T-cell (primary cell): ENCODE measurements at regions not wholly inside any gene's neighbourhood (a gene's known extent, or its start where the extent isn't known, plus 50 kb on each side); places are given as distances from the start of the nearest gene placed in this dataset.
"Not testable (repeated sequence)": the region's sequence is repeated elsewhere in the genome, so short reads cannot be mapped to it uniquely, and the experiment has no call there.

ENCODE experiments used
- ATAC-seq, 4 experiments: fragments of 200-7000 bp in 3 of 4; fragments of 150-1000 bp in 1 of 4; cut with Tn5 transposase; replicated peaks in 1 of 4; 1 replicate in 3 of 4; 2 replicates in 1 of 4; pipeline ENCODE4 v1.10.0; 2021; ENCODE audit warnings: moderate library complexity in 3 of 4, mild to moderate bottlenecking in 2 of 4, moderate number of reproducible peaks in 1 of 4
- CTCF ChIA-PET, 2 donors: fragments of 300-600 bp; sonication (Branson Sonifier 250); formaldehyde crosslinking; loops; one replicate each; lab custom pipeline; 2022; ENCODE audit warnings: antibody characterized with exemption in 2 of 2; lab: Charles Lee
- POLR2A ChIA-PET, 2 donors: fragments of 300-600 bp; sonication (Branson Sonifier 250); formaldehyde crosslinking; loops; one replicate each; lab custom pipeline; 2022; ENCODE audit warnings: antibody characterized with exemption in 2 of 2; lab: Charles Lee
- DNase-seq, 35 experiments: peaks; one replicate each; pipeline versions ENCODE4 v3.0.0 to v3.0.0-alpha.2; 2013 to 2023
- H3K27ac ChIP-seq: one replicate; pipeline ENCODE4 v1.5.1; 2013; ENCODE audit warnings: low read length
- H3K27me3 ChIP-seq, 2 experiments: replicated peaks in 1 of 2; 1 replicate in 1 of 2; 2 replicates in 1 of 2; pipeline versions ENCODE4 v1.6.1 to v1.7.0; 2013; ENCODE audit warnings: low read length in 1 of 2, mixed read lengths in 1 of 2; ENCODE audit not compliant: control insufficient read depth in 2 of 2, insufficient read depth in 2 of 2; ENCODE audit errors: extremely low read depth in 1 of 2
- H3K36me3 ChIP-seq, 2 donors: 1 replicate in 1 of 2; 2 replicates in 1 of 2; pipeline versions ENCODE4 v1.6.1 to v1.7.0; 2013; ENCODE audit warnings: low read length in 1 of 2; ENCODE audit not compliant: control insufficient read depth in 2 of 2, insufficient read depth in 1 of 2; ENCODE audit errors: extremely low read depth in 1 of 2
- H3K4me1 ChIP-seq, 2 experiments: 1 replicate in 1 of 2; 2 replicates in 1 of 2; pipeline versions ENCODE4 v1.6.1 to v1.7.0; 2013; ENCODE audit warnings: low read length in 2 of 2, mixed read lengths in 1 of 2; ENCODE audit not compliant: insufficient read depth in 2 of 2, control insufficient read depth in 1 of 2; ENCODE audit errors: extremely low read depth in 1 of 2
- H3K4me3 ChIP-seq, 2 donors: 1 replicate in 1 of 2; 2 replicates in 1 of 2; pipeline versions ENCODE4 v1.5.1 to v1.7.0; 2013; ENCODE audit warnings: mild to moderate bottlenecking in 2 of 2, low read length in 1 of 2, moderate library complexity in 1 of 2; ENCODE audit not compliant: control insufficient read depth in 1 of 2; ENCODE audit errors: extremely low read depth in 1 of 2
- H3K9me3 ChIP-seq: 2 replicates; pipeline ENCODE4 v1.7.0; 2013
- H3K27ac Mint-ChIP-seq, 2 donors: one replicate each; pipeline ENCODE4 v1.8.0; 2020 to 2021; ENCODE audit warnings: mild to moderate bottlenecking in 2 of 2, mixed read lengths in 2 of 2
- H3K27me3 Mint-ChIP-seq, 2 donors: one replicate each; pipeline ENCODE4 v1.8.0; 2021 to 2022; ENCODE audit warnings: mixed read lengths in 2 of 2
- H3K36me3 Mint-ChIP-seq: one replicate; pipeline ENCODE4 v1.8.0; 2021; ENCODE audit warnings: mixed read lengths
- H3K4me1 Mint-ChIP-seq, 3 donors: one replicate each; pipeline ENCODE4 v1.8.0; 2020 to 2022; ENCODE audit warnings: mixed read lengths in 3 of 3, mild to moderate bottlenecking in 1 of 3
- H3K4me3 Mint-ChIP-seq, 3 donors: one replicate each; pipeline ENCODE4 v1.8.0; 2020 to 2022; ENCODE audit warnings: mild to moderate bottlenecking in 3 of 3, mixed read lengths in 3 of 3, moderate library complexity in 3 of 3
- H3K9me3 Mint-ChIP-seq, 3 donors: one replicate each; pipeline ENCODE4 v1.8.0; 2020 to 2022; ENCODE audit warnings: mixed read lengths in 3 of 3
- WGBS: methylation state at CpG from one replicate; pipeline ENCODE4 v1.1.5; 2013; ENCODE audit warnings: missing lambda C conversion rate; ENCODE audit not compliant: insufficient coverage; 5-methylcytosine and 5-hydroxymethylcytosine counted together

DNA sequence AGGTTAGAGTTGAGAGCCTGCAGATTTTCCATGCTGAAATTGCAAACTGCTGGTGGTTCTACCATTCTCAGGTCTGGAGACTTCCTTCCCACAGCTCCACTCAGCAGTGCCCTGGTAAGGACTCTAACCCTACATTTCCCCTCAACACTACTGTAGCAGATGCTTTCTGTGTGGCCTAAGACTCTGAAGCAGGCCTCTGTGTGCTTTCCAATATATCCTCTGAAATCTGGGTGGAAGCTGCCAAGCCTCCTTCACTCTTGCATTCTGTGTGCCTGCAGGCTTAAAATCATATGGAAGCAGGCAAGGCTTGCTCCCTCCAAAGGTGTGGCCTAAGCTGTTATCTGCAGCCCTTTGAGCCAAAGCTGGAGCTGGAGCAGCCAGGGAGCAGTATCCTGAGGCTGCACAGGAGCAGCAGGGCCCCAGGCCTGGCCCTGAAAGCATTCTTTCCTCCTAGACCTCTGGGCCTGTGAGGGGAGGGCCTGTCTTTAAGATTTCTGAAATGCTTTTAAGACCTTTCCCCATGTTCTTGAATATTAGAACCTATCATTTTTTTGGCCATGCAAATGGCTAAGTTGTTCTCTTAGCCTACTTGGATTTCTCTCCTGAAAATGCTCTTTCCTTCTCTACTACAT, 134.1 kb upstream of the TSHZ3 start:
- Mint-ChIP-seq H3K4me3 (no peak overlapping the region), H3K4me1 (no peaks in the 10 kb centered on the region), H3K27ac (no peak overlapping the region), H3K36me3 (no peaks in the 10 kb centered on the region), H3K27me3 (peaks cover 1 to 10% of the 10 kb centered on the region in 2 donors), H3K9me3 (peaks cover 12 to 20% (median 14%) of the 10 kb centered on the region in 3 donors)
- Histone ChIP-seq H3K36me3 (no peaks in the 10 kb centered on the region), H3K4me3 (no peak overlapping the region), H3K27ac (no peak overlapping the region), H3K4me1 (no peaks in the 10 kb centered on the region), H3K9me3 (no peaks in the 10 kb centered on the region), H3K27me3 (peaks cover 0 to 8% of the 10 kb centered on the region in 2 experiments)
- ChIA-PET CTCF (no interaction called here), POLR2A (no interaction called here)
- no peak for ATAC-seq
- DNase-seq: no peak

DNA sequence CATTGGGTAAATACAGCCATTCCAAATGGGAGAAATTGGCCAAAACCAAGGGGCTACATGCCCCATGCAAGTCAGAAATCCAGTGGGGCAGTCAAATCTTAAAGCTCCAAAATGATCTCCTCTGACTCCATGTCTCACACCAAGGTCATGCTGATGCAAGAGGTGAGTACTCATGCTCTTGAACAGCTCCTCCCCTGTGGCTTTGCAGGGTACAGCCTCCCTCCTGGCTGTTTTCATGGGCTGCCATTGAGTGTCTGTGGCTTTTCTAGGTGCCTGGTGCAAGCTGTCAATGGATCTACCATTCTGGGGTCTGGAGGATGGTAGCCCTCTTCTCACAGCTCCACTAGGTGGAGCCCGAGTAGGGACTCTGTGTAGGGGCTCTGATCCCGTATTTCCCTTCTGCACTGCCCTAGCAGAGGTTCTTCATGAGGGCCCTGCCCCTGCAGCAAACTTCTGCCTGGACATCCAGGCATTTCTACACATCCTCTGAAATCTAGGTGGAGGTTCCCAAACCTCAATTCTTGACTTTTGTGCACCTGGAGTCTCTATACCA, 135.7 kb upstream of the TSHZ3 start:
- H3K27me3 Mint-ChIP-seq, H3K4me1 ChIP-seq, H3K27ac ChIP-seq, H3K4me3 ChIP-seq, H3K4me1 Mint-ChIP-seq, DNase-seq, H3K36me3 Mint-ChIP-seq, H3K9me3 ChIP-seq, H3K36me3 ChIP-seq, CTCF ChIA-PET, H3K27me3 ChIP-seq, ATAC-seq, H3K4me3 Mint-ChIP-seq, H3K27ac Mint-ChIP-seq, POLR2A ChIA-PET: not testable (repeated sequence)
- H3K9me3 Mint-ChIP-seq: peaks cover 12 to 20% (median 12%) of the 10 kb centered on the region in 3 donors
- WGBS: 60% methylated on average over 1 of the region's 2 CpGs

DNA sequence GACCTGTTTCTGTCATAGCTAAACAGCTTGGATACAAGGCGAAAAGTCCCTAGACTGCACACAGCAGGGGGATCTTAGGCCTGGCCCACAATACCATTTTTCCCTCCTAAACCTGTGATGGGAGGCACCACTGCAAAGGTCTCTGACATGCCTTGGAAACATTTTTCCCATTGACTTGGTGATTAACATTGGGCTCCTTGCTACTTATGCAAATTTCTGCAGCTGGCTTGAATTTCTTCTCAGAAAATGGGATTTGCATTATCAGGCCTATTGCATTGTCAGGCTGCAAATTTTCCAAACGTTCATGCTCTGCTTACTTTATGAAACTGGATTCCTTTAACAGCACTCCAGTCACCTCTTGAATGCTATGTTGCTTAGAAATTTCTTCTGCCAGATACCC, 136.2 kb upstream of the TSHZ3 start:
- H3K4me3 ChIP-seq: no peak overlapping the region
- CTCF ChIA-PET: no interaction called here
- no peak overlapping the region for H3K4me3 Mint-ChIP-seq

DNA sequence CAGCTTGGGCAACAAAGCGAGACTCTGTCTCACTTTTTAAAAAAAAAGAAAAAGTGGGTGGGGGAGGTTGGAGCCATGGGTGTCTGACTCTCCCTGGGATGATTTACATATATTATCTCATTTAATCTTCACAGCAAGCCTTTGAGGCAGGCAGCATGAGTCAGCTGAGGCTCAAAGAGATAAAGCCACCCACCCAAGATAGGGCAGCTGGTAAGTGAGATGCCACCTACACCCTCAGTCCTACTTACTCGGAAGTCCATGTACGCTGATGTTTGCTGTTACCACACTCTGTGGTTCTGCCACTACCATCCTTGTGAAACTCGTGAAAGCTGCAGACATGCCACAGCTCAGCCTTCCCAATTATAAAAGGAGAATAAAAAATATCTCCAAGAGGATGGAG, 142.0 kb upstream of the TSHZ3 start:
- no peaks in the 10 kb centered on the region for H3K27me3 Mint-ChIP-seq
- H3K4me3 Mint-ChIP-seq: no peak overlapping the region
- H3K27ac Mint-ChIP-seq: no peak overlapping the region
- no peaks in the 10 kb centered on the region for H3K4me1 Mint-ChIP-seq
- Histone ChIP-seq H3K4me3 (no peak overlapping the region), H3K36me3 (no peaks in the 10 kb centered on the region), H3K4me1 (no peaks in the 10 kb centered on the region), H3K9me3 (no peaks in the 10 kb centered on the region), H3K27ac (no peak overlapping the region), H3K27me3 (peaks cover 0 to 5% of the 10 kb centered on the region in 2 experiments)
- no peak for DNase-seq
- WGBS: no CpG with 5 or more reads among the region's 4 CpGs
- ATAC-seq: no peak
- peaks cover 0 to 4% (median 2%) of the 10 kb centered on the region in 3 donors for H3K9me3 Mint-ChIP-seq
- CTCF ChIA-PET: no interaction called here
- POLR2A ChIA-PET: no interaction called here
- H3K36me3 Mint-ChIP-seq: no peaks in the 10 kb centered on the region

More for the DNA sequence above, 136.2 kb upstream of the TSHZ3 start:
- Histone ChIP-seq H3K4me1 (no peaks in the 10 kb centered on the region), H3K9me3 (no peaks in the 10 kb centered on the region), H3K36me3 (no peaks in the 10 kb centered on the region), H3K27me3 (peaks cover 0 to 2% of the 10 kb centered on the region in 2 experiments), H3K27ac (no peak overlapping the region)
- POLR2A ChIA-PET: no interaction called here
- peaks cover 0 to 3% of the 10 kb centered on the region in 2 donors for H3K27me3 Mint-ChIP-seq
- WGBS: 77% methylated on average over 1 of the region's 2 CpGs
- H3K9me3 Mint-ChIP-seq: peaks cover 12 to 20% (median 12%) of the 10 kb centered on the region in 3 donors
- no peaks in the 10 kb centered on the region for H3K4me1 Mint-ChIP-seq
- no peak for ATAC-seq
- H3K27ac Mint-ChIP-seq: no peak overlapping the region
- DNase-seq: no peak
- no peaks in the 10 kb centered on the region for H3K36me3 Mint-ChIP-seq

DNA sequence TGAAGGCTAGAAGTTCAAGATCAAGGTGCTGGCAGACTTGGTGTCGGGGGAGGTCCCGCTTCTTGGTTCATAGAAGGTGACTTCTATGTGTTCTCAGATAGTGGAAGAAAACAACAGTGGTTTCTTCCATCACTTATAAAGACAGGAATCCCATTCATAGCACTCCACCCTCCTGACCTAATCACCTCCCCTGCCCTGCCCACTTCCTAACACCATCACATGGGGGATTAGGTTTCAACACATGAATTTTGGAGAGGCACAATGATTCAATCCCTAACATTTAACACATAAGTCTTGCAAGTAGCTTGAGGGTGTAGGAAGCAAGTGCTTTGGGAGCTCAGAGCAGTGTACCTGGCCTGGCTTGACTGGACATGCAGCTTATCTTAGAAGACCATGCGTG, 142.8 kb upstream of the TSHZ3 start:
- no peaks in the 10 kb centered on the region for H3K9me3 Mint-ChIP-seq
- ChIA-PET POLR2A (no interaction called here), CTCF (no interaction called here)
- Histone ChIP-seq H3K27me3 (peaks cover 0 to 5% of the 10 kb centered on the region in 2 experiments), H3K4me3 (no peak overlapping the region), H3K36me3 (no peaks in the 10 kb centered on the region), H3K4me1 (no peaks in the 10 kb centered on the region), H3K27ac (no peak overlapping the region), H3K9me3 (no peaks in the 10 kb centered on the region)
- no peak overlapping the region for H3K27ac Mint-ChIP-seq
- no peaks in the 10 kb centered on the region for H3K36me3 Mint-ChIP-seq
- DNase-seq: no peak
- ATAC-seq: no peak
- WGBS: 100% methylated on average over 1 of the region's 3 CpGs
- H3K4me1 Mint-ChIP-seq: no peaks in the 10 kb centered on the region
- H3K4me3 Mint-ChIP-seq: no peak overlapping the region
- no peaks in the 10 kb centered on the region for H3K27me3 Mint-ChIP-seq

DNA sequence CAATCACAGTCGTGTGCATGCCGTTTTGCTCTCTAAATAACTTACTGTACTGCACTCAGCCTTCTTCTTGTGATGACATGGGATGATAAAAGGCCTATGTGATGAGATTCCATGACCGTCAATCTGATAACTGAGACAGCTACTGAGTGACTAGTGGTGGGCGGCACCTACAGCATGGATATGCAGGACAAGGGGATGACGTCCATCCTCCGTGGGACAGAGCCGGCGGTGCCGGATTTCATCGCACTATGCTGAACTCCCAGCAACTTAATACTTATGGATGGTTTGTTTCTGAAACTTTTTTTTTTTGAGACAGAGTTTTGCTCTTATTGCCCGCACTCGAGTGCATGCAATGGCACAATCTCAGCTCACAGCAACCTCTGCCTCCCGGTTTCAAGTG, 146.8 kb upstream of the TSHZ3 start:
- POLR2A ChIA-PET: no interaction called here
- no peak overlapping the region for H3K27ac ChIP-seq
- no peak overlapping the region for H3K4me3 Mint-ChIP-seq

More for the DNA sequence above, 146.8 kb upstream of the TSHZ3 start:
- Mint-ChIP-seq H3K9me3 (no peaks in the 10 kb centered on the region), H3K27ac (no peak overlapping the region), H3K36me3 (no peaks in the 10 kb centered on the region), H3K4me1 (no peaks in the 10 kb centered on the region), H3K27me3 (peaks cover 0 to 3% of the 10 kb centered on the region in 2 donors)
- CTCF ChIA-PET: no interaction called here
- no peaks in the 10 kb centered on the region for H3K36me3 ChIP-seq
- ATAC-seq (no peak), DNase-seq (no peak)
- H3K4me1 ChIP-seq: no peaks in the 10 kb centered on the region
- peaks cover 0 to 9% of the 10 kb centered on the region in 2 experiments for H3K27me3 ChIP-seq
- no peaks in the 10 kb centered on the region for H3K9me3 ChIP-seq
- H3K4me3 ChIP-seq: no peak overlapping the region
- WGBS: 100% methylated on average over 1 of the region's 13 CpGs
